GM19240 (cell line): ENCODE measurements at regions not wholly inside any gene's neighbourhood (a gene's known extent, or its start where the extent isn't known, plus 50 kb on each side); places are given as distances from the start of the nearest gene placed in this dataset.
A peak's percentile ranks its signal among the peaks of the same experiment; 100 is the strongest.

Experiments
- DNase-seq: peaks from one replicate; pipeline ENCODE4 v3.0.0; 2011; ENCODE audit warnings: low spot score; ENCODE audit not compliant: insufficient read length

DNA sequence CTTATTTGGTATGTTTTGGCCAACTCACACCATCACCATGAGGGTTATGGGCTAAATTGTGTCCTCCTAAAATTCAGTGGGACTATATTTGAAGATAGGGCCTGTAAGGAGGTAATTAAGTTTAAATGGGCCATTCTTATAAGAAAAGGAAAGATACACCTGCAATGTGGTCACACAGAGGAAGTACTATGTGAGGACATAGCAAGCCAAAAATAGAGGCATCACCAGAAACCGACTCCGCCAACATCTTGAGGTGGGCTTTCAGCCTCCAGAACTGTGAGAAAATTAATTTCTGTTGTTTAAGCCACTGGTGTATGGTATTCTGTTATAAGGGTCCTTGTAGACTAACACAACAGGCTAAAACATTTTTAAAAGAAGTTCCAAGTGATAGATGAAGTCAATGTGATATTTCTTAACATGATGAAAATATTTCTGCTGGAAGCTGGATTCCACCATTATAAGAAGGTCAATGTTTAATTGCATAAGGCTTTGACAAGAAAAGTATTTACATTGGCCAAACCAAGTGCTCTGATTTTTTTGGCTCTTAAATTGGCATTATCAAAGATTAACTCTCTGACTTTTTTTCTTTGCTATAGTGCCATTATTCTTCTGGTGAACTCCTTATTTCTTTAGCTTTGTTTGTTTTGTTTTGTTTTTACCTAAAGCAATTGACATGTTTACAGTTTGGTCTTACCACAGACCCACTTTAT is 540.9 kb downstream of the PPARGC1A start:
- no peak for DNase-seq

DNA sequence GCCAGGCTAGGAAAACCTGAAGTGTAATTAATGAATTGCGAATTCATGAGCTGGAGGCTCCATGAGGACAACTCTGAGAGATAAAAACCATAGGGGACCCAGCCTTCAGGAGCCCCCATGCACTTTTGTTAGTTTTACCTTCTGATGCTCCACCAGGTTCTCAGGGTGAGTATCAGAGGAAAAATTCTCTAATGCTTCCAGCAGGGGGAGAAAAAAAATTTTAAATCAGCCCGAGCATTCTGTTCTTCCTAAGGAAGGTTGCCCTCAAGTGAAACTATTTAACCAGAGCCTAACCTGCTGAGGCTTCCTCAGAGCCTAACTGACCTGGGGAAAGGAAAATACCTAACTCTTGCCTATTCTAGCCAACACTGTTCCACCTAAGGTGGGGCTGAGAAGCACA is 552.6 kb downstream of the PPARGC1A start:
- DNase-seq = no peak

- peak; percentile 2 for DNase-seq
Measured at GRCh38 chr4:23333946-23334878, 555.6 kb downstream of the PPARGC1A start.

- no peak for DNase-seq
Measured at GRCh38 chr4:23333556-23333945, 556.3 kb downstream of the PPARGC1A start.

GRCh38 chr4:23332313-23332712 is 557.5 kb downstream of the PPARGC1A start:
- DNase-seq = no peak

DNA sequence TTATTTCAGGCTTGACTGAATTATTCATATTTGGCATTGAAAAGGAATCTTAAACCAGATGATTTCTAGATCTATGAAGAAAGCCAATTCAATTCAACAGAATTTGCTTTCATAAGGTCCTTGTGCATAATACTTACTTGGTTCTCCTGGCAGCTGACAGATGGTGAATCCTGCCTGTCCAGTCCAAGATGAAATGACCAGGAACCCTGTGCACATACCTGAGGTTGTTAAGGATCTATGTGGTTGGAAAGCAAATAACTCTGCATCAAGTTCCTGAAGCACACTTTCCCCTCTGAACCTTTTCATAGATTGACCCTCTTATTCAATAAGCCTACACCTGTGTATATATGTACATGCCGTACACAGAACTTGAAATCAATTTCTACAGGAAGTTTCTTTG is 562.7 kb downstream of the PPARGC1A start:
- no peak for DNase-seq

- DNase-seq = no peak
Measured at GRCh38 chr4:23324021-23324690, 565.7 kb downstream of the PPARGC1A start.

GRCh38 chr4:23323436-23323835 is 566.4 kb downstream of the PPARGC1A start:
- no peak for DNase-seq

GRCh38 chr4:23322732-23323131 is 567.1 kb downstream of the PPARGC1A start:
- no peak for DNase-seq

DNA sequence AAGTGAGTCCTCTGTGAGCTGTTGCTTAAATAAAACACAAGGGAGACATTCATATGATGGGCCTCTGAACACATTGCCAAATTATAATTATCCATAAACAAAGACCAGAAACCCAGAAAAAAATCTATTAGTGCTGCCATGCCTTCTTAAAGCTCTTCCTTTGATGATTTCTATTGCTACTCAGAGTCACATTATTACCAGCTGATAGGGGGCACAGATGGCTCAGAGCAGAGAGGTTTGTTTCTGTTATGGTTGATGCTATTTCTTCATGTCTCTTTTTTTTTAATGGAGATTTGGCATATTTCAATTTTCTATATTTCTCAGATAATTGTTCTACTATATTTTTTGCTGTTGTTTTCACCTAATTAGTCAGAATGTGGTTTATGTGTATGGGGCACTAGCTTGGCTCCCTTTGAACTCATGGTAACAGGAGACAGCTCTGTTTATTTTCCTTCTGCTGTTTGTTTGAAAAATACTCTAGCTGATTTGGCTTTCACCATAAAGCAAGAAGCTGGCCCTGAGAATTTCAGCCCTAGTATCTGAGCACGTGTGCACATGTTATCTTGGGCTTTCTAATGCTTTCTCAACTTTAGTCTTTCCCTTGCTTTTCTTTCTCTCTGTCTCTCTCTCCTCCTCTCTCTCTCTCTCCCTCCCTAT is 568.8 kb downstream of the PPARGC1A start:
- DNase-seq = no peak

DNA sequence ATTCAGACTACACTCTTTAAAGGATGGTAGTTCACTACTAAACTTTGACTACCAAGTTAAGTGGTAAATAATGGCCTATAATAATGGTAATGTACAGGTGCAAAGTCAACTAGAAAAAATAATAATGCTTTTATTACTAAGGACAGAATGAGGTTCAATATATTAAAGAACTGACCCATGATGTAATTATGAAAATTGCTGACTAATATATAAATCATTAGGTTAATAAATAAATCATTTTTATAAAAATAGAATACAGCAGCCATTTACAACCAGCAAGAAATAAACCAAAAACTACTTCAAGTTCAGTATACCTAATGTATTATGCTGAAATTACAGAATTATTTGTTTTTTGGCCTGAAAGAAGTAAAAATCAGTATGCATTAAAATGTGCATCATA is 577.2 kb downstream of the PPARGC1A start:
- DNase-seq = no peak

GRCh38 chr4:23311983-23312382 is 577.9 kb downstream of the PPARGC1A start:
- DNase-seq = no peak

DNA sequence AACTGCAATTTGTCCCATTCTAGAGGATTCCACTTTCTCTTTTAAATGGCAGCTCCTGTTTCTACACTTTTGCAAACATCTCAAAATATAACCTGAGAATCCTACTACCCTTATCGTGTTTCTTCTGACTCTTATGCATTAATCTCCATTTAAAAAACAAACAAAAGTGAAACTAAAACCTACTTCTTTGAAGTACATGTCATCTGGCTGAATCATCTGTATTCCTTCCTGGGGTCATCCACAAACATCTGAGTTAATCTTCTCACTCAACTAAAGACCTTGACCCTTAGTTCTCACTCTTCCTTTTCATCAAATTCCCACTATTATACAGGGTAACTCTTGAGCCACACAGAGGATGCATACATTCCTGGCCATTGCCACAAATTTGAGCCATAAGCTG is 584.8 kb downstream of the PPARGC1A start:
- DNase-seq = no peak

GRCh38 chr4:23298371-23298770 is 591.5 kb downstream of the PPARGC1A start:
- DNase-seq = no peak

- no peak for DNase-seq
Measured at GRCh38 chr4:23297327-23297726, 592.5 kb downstream of the PPARGC1A start.

GRCh38 chr4:23291139-23291538 is 598.4 kb downstream of the GBA3 start:
- no peak for DNase-seq

GRCh38 chr4:23290656-23291055 is 597.9 kb downstream of the GBA3 start:
- DNase-seq = no peak

- DNase-seq = no peak
Measured at GRCh38 chr4:23279377-23279986, 586.7 kb downstream of the GBA3 start.

DNA sequence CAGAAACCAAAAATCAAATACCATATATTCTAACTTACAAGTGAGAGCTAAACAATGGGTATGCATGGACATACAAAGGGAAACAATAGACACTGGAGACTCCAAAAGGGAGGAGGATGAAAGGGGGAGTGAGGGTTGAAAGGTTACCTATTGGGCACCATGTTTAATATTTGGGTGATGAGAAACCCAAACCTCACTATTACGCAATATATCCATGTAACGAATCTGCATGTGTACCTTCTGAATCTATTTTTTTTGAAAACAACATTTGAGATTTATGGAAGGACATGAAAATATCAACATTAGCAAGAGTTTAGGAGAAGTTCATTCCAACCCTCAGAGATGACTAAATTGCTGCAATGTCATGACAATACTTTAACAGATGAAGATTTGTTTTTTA is 586.1 kb downstream of the GBA3 start:
- no peak for DNase-seq

GRCh38 chr4:23276076-23276475 is 583.3 kb downstream of the GBA3 start:
- DNase-seq = no peak

DNA sequence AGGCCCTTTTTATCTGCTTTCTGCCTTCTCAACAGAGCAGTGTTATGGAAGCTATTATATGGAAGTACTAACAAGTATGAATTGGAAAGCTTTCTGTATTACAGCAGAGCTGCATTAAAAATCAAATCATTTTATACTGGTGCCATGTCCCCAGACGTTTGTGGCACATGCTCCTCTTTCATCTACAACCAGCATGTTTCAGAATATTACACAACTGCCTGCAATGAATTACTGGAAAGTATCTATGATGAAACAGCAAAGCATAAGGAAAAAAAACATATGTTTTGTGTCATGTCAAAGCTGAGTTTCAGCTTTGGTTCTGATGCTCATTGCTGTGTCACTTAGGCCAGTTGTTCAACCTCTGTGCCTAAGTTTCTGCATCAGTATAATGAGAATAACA is 576.8 kb downstream of the GBA3 start:
- no peak for DNase-seq
